GM12878 (cell line): ENCODE measurements at regions not wholly inside any gene's neighbourhood (a gene's known extent, or its start where the extent isn't known, plus 50 kb on each side); places are given as distances from the start of the nearest gene placed in this dataset.

Experiments
- ATAC-seq: fragments of 200-7000 bp; cut with Tn5 transposase; 3 replicates; pipeline ENCODE4 v1.9.1; 2020; ENCODE audit warnings: mild to moderate bottlenecking, moderate library complexity
- BruUV-seq: library from RNA; stranded (reverse); fragments of 400-500 nt; replicated peaks from 2 replicates; lab custom pipeline; 2021; lab: Mats Ljungman, UMichigan
- CTCF ChIA-PET: fragments of 300-600 bp; sonication (Branson Sonifier 250); formaldehyde crosslinking; extraction: SDS; loops from one replicate; lab custom pipeline; 2021; ENCODE audit warnings: inconsistent platforms; lab: Yijun Ruan, JAX
- POLR2A ChIA-PET: fragments of 350-600 bp; formaldehyde crosslinking; extraction: SDS; loops from one replicate; lab custom pipeline; 2021; ENCODE audit warnings: inconsistent platforms; lab: Charles Lee
- RAD21 ChIA-PET: fragments of 300-600 bp; sonication (Branson Sonifier 250); formaldehyde crosslinking; loops from one replicate; lab custom pipeline; 2023; ENCODE audit warnings: antibody characterized with exemption; ENCODE audit not compliant: unreplicated experiment; lab: Charles Lee
- SMC1A ChIA-PET: fragments of 300-600 bp; sonication (Branson Sonifier 250); formaldehyde crosslinking; loops from one replicate; lab custom pipeline; 2023; ENCODE audit not compliant: unreplicated experiment, uncharacterized antibody; lab: Charles Lee
- DNase-seq: peaks from one replicate; pipeline ENCODE4 v3.0.0-alpha.2; 2011; ENCODE audit warnings: low read depth, low spot score
- FAIRE-seq: peaks from 3 replicates; lab custom pipeline; 2011; peaks lifted over from hg19 to GRCh38; lab: Jason Lieb, UNC
- H2AFZ ChIP-seq: 2 replicates; pipeline ENCODE4 v1.6.0; 2011; ENCODE audit warnings: low read depth, low read length, control low read depth; ENCODE audit not compliant: control insufficient read depth
- H3K27ac ChIP-seq: 2 replicates; pipeline ENCODE4 v1.5.1; 2011; ENCODE audit warnings: control low read depth; ENCODE audit not compliant: control insufficient read depth, insufficient read depth
- H3K27me3 ChIP-seq, 2 experiments: replicated peaks in 1 of 2; 2 replicates each; pipeline versions ENCODE4 v1.6.0 to v1.6.1; 2011; ENCODE audit warnings: low read length in 1 of 2; ENCODE audit not compliant: control insufficient read depth in 2 of 2, insufficient read depth in 2 of 2
- H3K36me3 ChIP-seq, 2 experiments: 2 replicates each; pipeline ENCODE4 v1.5.1; 2011; ENCODE audit warnings: low read length in 1 of 2; ENCODE audit not compliant: control insufficient read depth in 2 of 2, insufficient read depth in 2 of 2
- H3K4me1 ChIP-seq: 2 replicates; pipeline ENCODE4 v1.6.1; 2011; ENCODE audit warnings: mild to moderate bottlenecking, low read length, moderate library complexity, mixed read lengths; ENCODE audit not compliant: control insufficient read depth, insufficient read depth
- H3K4me2 ChIP-seq: 2 replicates; pipeline ENCODE4 v1.6.0; 2011; ENCODE audit warnings: control low read depth; ENCODE audit not compliant: control insufficient read depth, insufficient read depth
- H3K4me3 ChIP-seq: fragments of 200-600 bp; sonication (generic); 2 replicates; pipeline ENCODE4 v1.5.1; 2016
- H3K79me2 ChIP-seq: 2 replicates; pipeline ENCODE4 v1.6.0; 2011; ENCODE audit warnings: low read length; ENCODE audit not compliant: control insufficient read depth, insufficient read depth
- H3K9ac ChIP-seq: 2 replicates; pipeline ENCODE4 v1.8.0; 2011; ENCODE audit warnings: low read length, control low read depth, mixed read lengths; ENCODE audit not compliant: control insufficient read depth, insufficient read depth
- H3K9me3 ChIP-seq: replicated peaks from 3 replicates; pipeline ENCODE4 v1.5.1; 2011; ENCODE audit warnings: mild to moderate bottlenecking, low read length; ENCODE audit not compliant: control insufficient read depth, insufficient read depth
- H4K20me1 ChIP-seq: 2 replicates; pipeline ENCODE4 v1.6.0; 2011; ENCODE audit not compliant: control insufficient read depth, insufficient read depth
- BRCA1 ChIP-seq: IDR thresholded peaks from 2 replicates; pipeline ENCODE4 v1.6.1; 2011; ENCODE audit warnings: low read depth, low read length, improper control_type of control experiment
- CREB1 ChIP-seq: IDR thresholded peaks from 2 replicates; pipeline ENCODE4 v1.6.1; 2012; ENCODE audit warnings: low read depth, mild to moderate bottlenecking, inconsistent platforms
- ESRRA ChIP-seq: IDR thresholded peaks from 2 replicates; pipeline ENCODE4 v1.6.1; 2012; ENCODE audit warnings: mild to moderate bottlenecking, low read length, improper control_type of control experiment
- POLR2AphosphoS2 ChIP-seq: IDR thresholded peaks from 2 replicates; pipeline ENCODE4 v1.6.1; 2011; ENCODE audit warnings: low read depth, mild to moderate bottlenecking, low read length, improper control_type of control experiment, moderate library complexity
- SRF ChIP-seq, 2 experiments: IDR thresholded peaks; 2 replicates each; pipeline ENCODE4 v1.6.1; 2011; ENCODE audit warnings: low read depth in 2 of 2, low read length in 2 of 2, mild to moderate bottlenecking in 1 of 2, moderate library complexity in 1 of 2
- SUPT20H ChIP-seq: IDR thresholded peaks from 2 replicates; pipeline ENCODE4 v1.6.1; 2011; ENCODE audit warnings: low read depth, mild to moderate bottlenecking, low read length, moderate library complexity, borderline replicate concordance; ENCODE audit not compliant: control insufficient read depth
- TAF1 ChIP-seq: IDR thresholded peaks from 2 replicates; pipeline ENCODE4 v1.6.1; 2011; ENCODE audit warnings: mild to moderate bottlenecking, low read depth, low read length, borderline replicate concordance
- WGBS: methylation state at CpG from one replicate; pipeline ENCODE4 v1.1.6; 2016; ENCODE audit warnings: low lambda C conversion rate; ENCODE audit not compliant: insufficient replicate concordance, insufficient coverage; ENCODE audit errors: missing lambda C conversion rate; 5-methylcytosine and 5-hydroxymethylcytosine counted together
- in situ Hi-C: fragments of 300-500 bp; cut with MboI; formaldehyde crosslinking; loops from 9 replicates; pipeline ENCODE4 v1.14.3; 2018; ENCODE audit warnings: mixed read lengths
- intact Hi-C: fragments of 100-400 bp; cut with micrococcal nuclease; formaldehyde crosslinking; loops from one replicate; pipeline ENCODE4 v1.14.2; 2022; ENCODE audit not compliant: unreplicated experiment
- TF ChIP-seq, protein P1 (sequence below): IDR thresholded peaks from 2 replicates; pipeline ENCODE4 v1.6.1; 2012; ENCODE audit warnings: low read depth, low read length, improper control_type of control experiment
- TF ChIP-seq, protein P2 (sequence below): fragments of 450-650 bp; IDR thresholded peaks from 2 replicates; pipeline ENCODE4 v1.6.1; 2017; ENCODE audit warnings: mild to moderate bottlenecking, moderate library complexity
- TF ChIP-seq, protein P3 (sequence below): fragments of 450-650 bp; IDR thresholded peaks from 2 replicates; pipeline ENCODE4 v1.6.1; 2016; ENCODE audit warnings: mild to moderate bottlenecking, moderate library complexity, borderline replicate concordance

DNA sequence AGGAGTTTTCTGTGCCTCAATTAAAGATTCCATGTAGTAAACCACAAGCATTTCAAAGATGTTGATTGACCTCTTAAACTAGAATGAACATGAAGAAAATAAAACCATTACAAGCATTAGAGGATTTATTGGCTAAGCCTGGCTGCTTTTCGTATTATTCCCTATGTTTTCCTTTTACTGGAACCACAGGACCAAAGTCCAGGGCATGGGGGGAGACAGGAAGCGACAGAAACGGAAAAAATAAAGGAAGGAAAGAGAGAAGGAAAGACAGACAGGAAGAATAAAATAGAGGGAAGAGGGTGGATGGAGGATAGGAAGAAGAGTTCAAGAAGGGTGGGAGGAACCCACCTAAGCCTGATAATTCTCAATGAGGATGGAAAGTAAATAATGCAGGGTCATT is 169.9 kb downstream of the SHQ1 start:
- Histone ChIP-seq H3K27me3 (no peaks in the 10 kb centered on the region), H4K20me1 (no peaks in the 10 kb centered on the region), H3K79me2 (no peaks in the 10 kb centered on the region), H3K27ac (no peak overlapping the region), H3K9ac (no peak overlapping the region), H3K4me2 (no peak overlapping the region), H2AFZ (no peak overlapping the region), H3K9me3 (no peaks in the 10 kb centered on the region), H3K36me3 (no peaks in the 10 kb centered on the region), H3K4me3 (no peak overlapping the region), H3K4me1 (peaks cover 39% of the 10 kb centered on the region)
- DNase-seq, result no peak
- ChIA-PET RAD21 (no interaction called here), POLR2A (no interaction called here), CTCF (no interaction called here), SMC1A (interaction anchor here (1.5 kb wide), 1 partner anchor 10 kb away, joined by 3 read pairs; no protein-coding TSS in a partner anchor)
- FAIRE-seq, result no peak
- in situ Hi-C loops, result no loop called here
- BruUV-seq, result no TSS peak
- intact Hi-C loops, result loop anchor here (10.0 kb wide), 1 partner anchor 804 kb away; no protein-coding TSS in a partner anchor
- 14% methylated on average over 3 of the region's 3 CpGs for WGBS
- no peak for ATAC-seq
- no peak for TF ChIP-seq BRCA1
- no peak for TF ChIP-seq POLR2AphosphoS2
- no peak for TF ChIP-seq SRF (IDR thresholded peaks at IDR 0.05; ENCODE audit: low read depth in 2 of 2, low read length in 2 of 2)
- TF ChIP-seq, protein P1, sequence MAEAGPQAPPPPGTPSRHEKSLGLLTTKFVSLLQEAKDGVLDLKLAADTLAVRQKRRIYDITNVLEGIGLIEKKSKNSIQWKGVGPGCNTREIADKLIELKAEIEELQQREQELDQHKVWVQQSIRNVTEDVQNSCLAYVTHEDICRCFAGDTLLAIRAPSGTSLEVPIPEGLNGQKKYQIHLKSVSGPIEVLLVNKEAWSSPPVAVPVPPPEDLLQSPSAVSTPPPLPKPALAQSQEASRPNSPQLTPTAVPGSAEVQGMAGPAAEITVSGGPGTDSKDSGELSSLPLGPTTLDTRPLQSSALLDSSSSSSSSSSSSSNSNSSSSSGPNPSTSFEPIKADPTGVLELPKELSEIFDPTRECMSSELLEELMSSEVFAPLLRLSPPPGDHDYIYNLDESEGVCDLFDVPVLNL, result no peak
- no peak for TF ChIP-seq CREB1
- TF ChIP-seq, protein P2, sequence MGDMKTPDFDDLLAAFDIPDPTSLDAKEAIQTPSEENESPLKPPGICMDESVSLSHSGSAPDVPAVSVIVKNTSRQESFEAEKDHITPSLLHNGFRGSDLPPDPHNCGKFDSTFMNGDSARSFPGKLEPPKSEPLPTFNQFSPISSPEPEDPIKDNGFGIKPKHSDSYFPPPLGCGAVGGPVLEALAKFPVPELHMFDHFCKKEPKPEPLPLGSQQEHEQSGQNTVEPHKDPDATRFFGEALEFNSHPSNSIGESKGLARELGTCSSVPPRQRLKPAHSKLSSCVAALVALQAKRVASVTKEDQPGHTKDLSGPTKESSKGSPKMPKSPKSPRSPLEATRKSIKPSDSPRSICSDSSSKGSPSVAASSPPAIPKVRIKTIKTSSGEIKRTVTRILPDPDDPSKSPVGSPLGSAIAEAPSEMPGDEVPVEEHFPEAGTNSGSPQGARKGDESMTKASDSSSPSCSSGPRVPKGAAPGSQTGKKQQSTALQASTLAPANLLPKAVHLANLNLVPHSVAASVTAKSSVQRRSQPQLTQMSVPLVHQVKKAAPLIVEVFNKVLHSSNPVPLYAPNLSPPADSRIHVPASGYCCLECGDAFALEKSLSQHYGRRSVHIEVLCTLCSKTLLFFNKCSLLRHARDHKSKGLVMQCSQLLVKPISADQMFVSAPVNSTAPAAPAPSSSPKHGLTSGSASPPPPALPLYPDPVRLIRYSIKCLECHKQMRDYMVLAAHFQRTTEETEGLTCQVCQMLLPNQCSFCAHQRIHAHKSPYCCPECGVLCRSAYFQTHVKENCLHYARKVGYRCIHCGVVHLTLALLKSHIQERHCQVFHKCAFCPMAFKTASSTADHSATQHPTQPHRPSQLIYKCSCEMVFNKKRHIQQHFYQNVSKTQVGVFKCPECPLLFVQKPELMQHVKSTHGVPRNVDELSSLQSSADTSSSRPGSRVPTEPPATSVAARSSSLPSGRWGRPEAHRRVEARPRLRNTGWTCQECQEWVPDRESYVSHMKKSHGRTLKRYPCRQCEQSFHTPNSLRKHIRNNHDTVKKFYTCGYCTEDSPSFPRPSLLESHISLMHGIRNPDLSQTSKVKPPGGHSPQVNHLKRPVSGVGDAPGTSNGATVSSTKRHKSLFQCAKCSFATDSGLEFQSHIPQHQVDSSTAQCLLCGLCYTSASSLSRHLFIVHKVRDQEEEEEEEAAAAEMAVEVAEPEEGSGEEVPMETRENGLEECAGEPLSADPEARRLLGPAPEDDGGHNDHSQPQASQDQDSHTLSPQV, result no peak
- TF ChIP-seq, protein P3, sequence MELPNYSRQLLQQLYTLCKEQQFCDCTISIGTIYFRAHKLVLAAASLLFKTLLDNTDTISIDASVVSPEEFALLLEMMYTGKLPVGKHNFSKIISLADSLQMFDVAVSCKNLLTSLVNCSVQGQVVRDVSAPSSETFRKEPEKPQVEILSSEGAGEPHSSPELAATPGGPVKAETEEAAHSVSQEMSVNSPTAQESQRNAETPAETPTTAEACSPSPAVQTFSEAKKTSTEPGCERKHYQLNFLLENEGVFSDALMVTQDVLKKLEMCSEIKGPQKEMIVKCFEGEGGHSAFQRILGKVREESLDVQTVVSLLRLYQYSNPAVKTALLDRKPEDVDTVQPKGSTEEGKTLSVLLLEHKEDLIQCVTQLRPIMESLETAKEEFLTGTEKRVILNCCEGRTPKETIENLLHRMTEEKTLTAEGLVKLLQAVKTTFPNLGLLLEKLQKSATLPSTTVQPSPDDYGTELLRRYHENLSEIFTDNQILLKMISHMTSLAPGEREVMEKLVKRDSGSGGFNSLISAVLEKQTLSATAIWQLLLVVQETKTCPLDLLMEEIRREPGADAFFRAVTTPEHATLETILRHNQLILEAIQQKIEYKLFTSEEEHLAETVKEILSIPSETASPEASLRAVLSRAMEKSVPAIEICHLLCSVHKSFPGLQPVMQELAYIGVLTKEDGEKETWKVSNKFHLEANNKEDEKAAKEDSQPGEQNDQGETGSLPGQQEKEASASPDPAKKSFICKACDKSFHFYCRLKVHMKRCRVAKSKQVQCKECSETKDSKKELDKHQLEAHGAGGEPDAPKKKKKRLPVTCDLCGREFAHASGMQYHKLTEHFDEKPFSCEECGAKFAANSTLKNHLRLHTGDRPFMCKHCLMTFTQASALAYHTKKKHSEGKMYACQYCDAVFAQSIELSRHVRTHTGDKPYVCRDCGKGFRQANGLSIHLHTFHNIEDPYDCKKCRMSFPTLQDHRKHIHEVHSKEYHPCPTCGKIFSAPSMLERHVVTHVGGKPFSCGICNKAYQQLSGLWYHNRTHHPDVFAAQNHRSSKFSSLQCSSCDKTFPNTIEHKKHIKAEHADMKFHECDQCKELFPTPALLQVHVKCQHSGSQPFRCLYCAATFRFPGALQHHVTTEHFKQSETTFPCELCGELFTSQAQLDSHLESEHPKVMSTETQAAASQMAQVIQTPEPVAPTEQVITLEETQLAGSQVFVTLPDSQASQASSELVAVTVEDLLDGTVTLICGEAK, result no peak
- TF ChIP-seq ESRRA, result no peak
- no peak for TF ChIP-seq TAF1
- no peak for TF ChIP-seq SUPT20H
